Activated CD4-positive, alpha-beta memory T cell treated with anti-CD3 and anti-CD28 coated beads, Interleukin-2, amount 10 ng/mL, durations not matched to agents 7 days and 5 days (primary cell): ENCODE measurements at regions not wholly inside any gene's neighbourhood (a gene's known extent, or its start where the extent isn't known, plus 50 kb on each side); places are given as distances from the start of the nearest gene placed in this dataset.

ENCODE experiments used
- CTCF ChIA-PET: fragments of 350-600 bp; sonication (Branson Sonifier 250); formaldehyde crosslinking; loops from one replicate; lab custom pipeline; 2021; ENCODE audit warnings: antibody characterized with exemption, inconsistent platforms; lab: Charles Lee
- POLR2A ChIA-PET: fragments of 350-600 bp; sonication (Branson Sonifier 250); formaldehyde crosslinking; loops from one replicate; lab custom pipeline; 2021; ENCODE audit warnings: antibody characterized with exemption; lab: Charles Lee
- DNase-seq: peaks from one replicate; pipeline ENCODE4 v3.0.0-alpha.2; 2020
- H3K27ac Mint-ChIP-seq: one replicate; pipeline ENCODE4 v1.8.0; 2021; ENCODE audit warnings: mild to moderate bottlenecking, mixed read lengths
- H3K27me3 Mint-ChIP-seq: one replicate; pipeline ENCODE4 v1.8.0; 2021; ENCODE audit warnings: mixed read lengths
- H3K36me3 Mint-ChIP-seq: one replicate; pipeline ENCODE4 v1.8.0; 2021; ENCODE audit warnings: low read depth, mixed read lengths
- H3K4me1 Mint-ChIP-seq: one replicate; pipeline ENCODE4 v1.8.0; 2021; ENCODE audit warnings: mixed read lengths
- H3K4me3 Mint-ChIP-seq: one replicate; pipeline ENCODE4 v1.8.0; 2021; ENCODE audit warnings: mild to moderate bottlenecking, mixed read lengths
- H3K9me3 Mint-ChIP-seq: one replicate; pipeline ENCODE4 v1.8.0; 2021; ENCODE audit warnings: mixed read lengths

- Mint-ChIP-seq H3K27me3 (peaks cover 24% of the 10 kb centered on the region), H3K27ac (no peak overlapping the region), H3K4me1 (no peaks in the 10 kb centered on the region), H3K36me3 (no peaks in the 10 kb centered on the region), H3K4me3 (no peak overlapping the region), H3K9me3 (no peaks in the 10 kb centered on the region)
- ChIA-PET POLR2A (no interaction called here), CTCF (interaction anchor here (1.9 kb wide), 1 partner anchor 45 kb away, joined by 7 read pairs; no protein-coding TSS in a partner anchor)
- DNase-seq: no peak
Observed at GRCh38 chr5:158119961-158120723, 261.2 kb upstream of the CLINT1 start.

- Mint-ChIP-seq H3K36me3 (no peaks in the 10 kb centered on the region), H3K27me3 (peaks cover 27% of the 10 kb centered on the region), H3K27ac (no peak overlapping the region), H3K9me3 (no peaks in the 10 kb centered on the region), H3K4me3 (no peak overlapping the region), H3K4me1 (no peaks in the 10 kb centered on the region)
- DNase-seq: no peak
- ChIA-PET CTCF (no interaction called here), POLR2A (no interaction called here)
Observed at GRCh38 chr5:158117467-158118160, 258.7 kb upstream of the CLINT1 start.

GRCh38 chr5:158116965-158117364, 258.0 kb upstream of the CLINT1 start:
- peaks cover 27% of the 10 kb centered on the region for H3K27me3 Mint-ChIP-seq
- no peak overlapping the region for H3K4me3 Mint-ChIP-seq
- no peak for DNase-seq
- no peak overlapping the region for H3K27ac Mint-ChIP-seq
- H3K9me3 Mint-ChIP-seq: no peaks in the 10 kb centered on the region
- POLR2A ChIA-PET: no interaction called here
- CTCF ChIA-PET: no interaction called here
- H3K4me1 Mint-ChIP-seq: no peaks in the 10 kb centered on the region
- H3K36me3 Mint-ChIP-seq: no peaks in the 10 kb centered on the region

- H3K36me3 Mint-ChIP-seq: no peaks in the 10 kb centered on the region
- no peaks in the 10 kb centered on the region for H3K4me1 Mint-ChIP-seq
- CTCF ChIA-PET: no interaction called here
- DNase-seq: no peak
- H3K9me3 Mint-ChIP-seq: no peaks in the 10 kb centered on the region
- peaks cover 27% of the 10 kb centered on the region for H3K27me3 Mint-ChIP-seq
- H3K27ac Mint-ChIP-seq: no peak overlapping the region
- H3K4me3 Mint-ChIP-seq: no peak overlapping the region
- POLR2A ChIA-PET: no interaction called here
Observed at GRCh38 chr5:158115468-158115867, 256.5 kb upstream of the CLINT1 start.

GRCh38 chr5:158108177-158108576, 249.2 kb upstream of the CLINT1 start:
- H3K4me1 Mint-ChIP-seq: no peaks in the 10 kb centered on the region

GRCh38 chr5:158100373-158100888, 241.5 kb upstream of the CLINT1 start:
- H3K27ac Mint-ChIP-seq: no peak overlapping the region
- no peaks in the 10 kb centered on the region for H3K9me3 Mint-ChIP-seq
- DNase-seq: no peak
- ChIA-PET POLR2A (no interaction called here), CTCF (interaction anchor here (1.1 kb wide), 1 partner anchor 25 kb away, joined by 3 read pairs; no protein-coding TSS in a partner anchor)
- no peaks in the 10 kb centered on the region for H3K36me3 Mint-ChIP-seq
- H3K27me3 Mint-ChIP-seq: peaks cover 6% of the 10 kb centered on the region
- no peak overlapping the region for H3K4me3 Mint-ChIP-seq
- H3K4me1 Mint-ChIP-seq: no peaks in the 10 kb centered on the region

More at GRCh38 chr5:158108177-158108576, 249.2 kb upstream of the CLINT1 start:
- no peak for DNase-seq
- no peaks in the 10 kb centered on the region for H3K9me3 Mint-ChIP-seq
- H3K27ac Mint-ChIP-seq: no peak overlapping the region
- H3K4me3 Mint-ChIP-seq: no peak overlapping the region
- CTCF ChIA-PET: no interaction called here
- POLR2A ChIA-PET: no interaction called here
- H3K36me3 Mint-ChIP-seq: no peaks in the 10 kb centered on the region
- peaks cover 4% of the 10 kb centered on the region for H3K27me3 Mint-ChIP-seq

GRCh38 chr5:158099571-158100105, 240.7 kb upstream of the CLINT1 start:
- H3K4me3 Mint-ChIP-seq: no peak overlapping the region
- ChIA-PET POLR2A (no interaction called here), CTCF (no interaction called here)
- H3K36me3 Mint-ChIP-seq: no peaks in the 10 kb centered on the region
- peaks cover 6% of the 10 kb centered on the region for H3K27me3 Mint-ChIP-seq
- H3K27ac Mint-ChIP-seq: no peak overlapping the region
- H3K9me3 Mint-ChIP-seq: no peaks in the 10 kb centered on the region
- H3K4me1 Mint-ChIP-seq: no peaks in the 10 kb centered on the region
- no peak for DNase-seq

- Mint-ChIP-seq H3K27me3 (peaks cover 6% of the 10 kb centered on the region), H3K4me3 (no peak overlapping the region), H3K36me3 (no peaks in the 10 kb centered on the region), H3K9me3 (no peaks in the 10 kb centered on the region), H3K27ac (no peak overlapping the region), H3K4me1 (no peaks in the 10 kb centered on the region)
- POLR2A ChIA-PET: no interaction called here
- CTCF ChIA-PET: no interaction called here
- DNase-seq: no peak
Observed at GRCh38 chr5:158096835-158097234, 237.9 kb upstream of the CLINT1 start.

GRCh38 chr5:158086856-158087255, 227.9 kb upstream of the CLINT1 start:
- H3K4me3 Mint-ChIP-seq: no peak overlapping the region
- no peaks in the 10 kb centered on the region for H3K36me3 Mint-ChIP-seq
- H3K9me3 Mint-ChIP-seq: no peaks in the 10 kb centered on the region
- no peak overlapping the region for H3K27ac Mint-ChIP-seq
- H3K27me3 Mint-ChIP-seq: peaks cover 17% of the 10 kb centered on the region
- ChIA-PET POLR2A (no interaction called here), CTCF (interaction anchor here (2.1 kb wide), 1 partner anchor 12 kb away, joined by 16 read pairs; no protein-coding TSS in a partner anchor)
- DNase-seq: no peak
- no peaks in the 10 kb centered on the region for H3K4me1 Mint-ChIP-seq

GRCh38 chr5:158084292-158084691, 225.3 kb upstream of the CLINT1 start:
- H3K4me3 Mint-ChIP-seq: no peak overlapping the region
- no peak for DNase-seq
- CTCF ChIA-PET: interaction anchor here (1.7 kb wide), 1 partner anchor 9 kb away, joined by 16 read pairs; no protein-coding TSS in a partner anchor
- POLR2A ChIA-PET: no interaction called here
- no peak overlapping the region for H3K27ac Mint-ChIP-seq
- no peaks in the 10 kb centered on the region for H3K4me1 Mint-ChIP-seq
- peaks cover 24% of the 10 kb centered on the region for H3K27me3 Mint-ChIP-seq
- H3K9me3 Mint-ChIP-seq: no peaks in the 10 kb centered on the region
- no peaks in the 10 kb centered on the region for H3K36me3 Mint-ChIP-seq

GRCh38 chr5:158082696-158083287, 223.8 kb upstream of the CLINT1 start:
- Mint-ChIP-seq H3K9me3 (no peaks in the 10 kb centered on the region), H3K27ac (no peak overlapping the region), H3K4me1 (no peaks in the 10 kb centered on the region), H3K27me3 (peaks cover 26% of the 10 kb centered on the region), H3K36me3 (no peaks in the 10 kb centered on the region), H3K4me3 (no peak overlapping the region)
- no peak for DNase-seq
- ChIA-PET CTCF (no interaction called here), POLR2A (no interaction called here)

- DNase-seq: no peak
- Mint-ChIP-seq H3K9me3 (no peaks in the 10 kb centered on the region), H3K27ac (no peak overlapping the region), H3K36me3 (no peaks in the 10 kb centered on the region), H3K4me3 (no peak overlapping the region), H3K27me3 (peaks cover 29% of the 10 kb centered on the region), H3K4me1 (no peaks in the 10 kb centered on the region)
- ChIA-PET CTCF (interaction anchor here (0.7 kb wide), 1 partner anchor 260 kb away, joined by 3 read pairs; no protein-coding TSS in a partner anchor), POLR2A (no interaction called here)
Observed at GRCh38 chr5:158080112-158080511, 221.2 kb upstream of the CLINT1 start.

GRCh38 chr5:158079097-158079496, 220.2 kb upstream of the CLINT1 start:
- H3K4me3 Mint-ChIP-seq: no peak overlapping the region
- peaks cover 27% of the 10 kb centered on the region for H3K27me3 Mint-ChIP-seq
- no peak for DNase-seq
- no peaks in the 10 kb centered on the region for H3K4me1 Mint-ChIP-seq
- H3K36me3 Mint-ChIP-seq: no peaks in the 10 kb centered on the region
- ChIA-PET CTCF (no interaction called here), POLR2A (no interaction called here)
- no peak overlapping the region for H3K27ac Mint-ChIP-seq
- H3K9me3 Mint-ChIP-seq: no peaks in the 10 kb centered on the region
